ENCODE measurements at regions not wholly inside any gene's neighbourhood (a gene's known extent, or its start where the extent isn't known, plus 50 kb on each side); places are given as distances from the start of the nearest gene placed in this dataset.

- DNase-seq, result no peak
- H3K27ac Mint-ChIP-seq (ENCODE audit: unreplicated experiment), result no peak overlapping the region
Measured at GRCh38 chr21:35215870-35216269, 166.8 kb upstream of the RUNX1 start.

GRCh38 chr21:35212393-35213127, 163.5 kb upstream of the RUNX1 start:
- DNase-seq, result no peak
- H3K36me3 Mint-ChIP-seq (ENCODE audit: unreplicated experiment), result peaks cover 4% of the 10 kb centered on the region
- no peaks in the 10 kb centered on the region for H3K4me1 Mint-ChIP-seq (ENCODE audit: low read depth, unreplicated experiment)
- H3K9me3 Mint-ChIP-seq (ENCODE audit: unreplicated experiment), result no peaks in the 10 kb centered on the region
- no peak overlapping the region for H3K27ac Mint-ChIP-seq (ENCODE audit: unreplicated experiment)
- H3K4me3 Mint-ChIP-seq (ENCODE audit: unreplicated experiment), result no peak overlapping the region
- no peaks in the 10 kb centered on the region for H3K27me3 Mint-ChIP-seq (ENCODE audit: unreplicated experiment)
- no peak for TF ChIP-seq CTCF (IDR thresholded peaks at IDR 0.05; ENCODE audit: partially characterized antibody, unreplicated experiment)

More at GRCh38 chr21:35215870-35216269, 166.8 kb upstream of the RUNX1 start:
- TF ChIP-seq CTCF (IDR thresholded peaks at IDR 0.05; ENCODE audit: partially characterized antibody, unreplicated experiment), result no peak
- H3K4me3 Mint-ChIP-seq (ENCODE audit: unreplicated experiment), result no peak overlapping the region
- H3K27me3 Mint-ChIP-seq (ENCODE audit: unreplicated experiment), result no peaks in the 10 kb centered on the region
- H3K36me3 Mint-ChIP-seq (ENCODE audit: unreplicated experiment), result no peaks in the 10 kb centered on the region
- H3K9me3 Mint-ChIP-seq (ENCODE audit: unreplicated experiment), result no peaks in the 10 kb centered on the region
- H3K4me1 Mint-ChIP-seq (ENCODE audit: low read depth, unreplicated experiment), result no peaks in the 10 kb centered on the region

GRCh38 chr21:35211782-35212181, 162.7 kb upstream of the RUNX1 start:
- no peaks in the 10 kb centered on the region for H3K27me3 Mint-ChIP-seq (ENCODE audit: unreplicated experiment)
- H3K9me3 Mint-ChIP-seq (ENCODE audit: unreplicated experiment), result no peaks in the 10 kb centered on the region
- H3K27ac Mint-ChIP-seq (ENCODE audit: unreplicated experiment), result no peak overlapping the region
- peaks cover 4% of the 10 kb centered on the region for H3K36me3 Mint-ChIP-seq (ENCODE audit: unreplicated experiment)
- no peaks in the 10 kb centered on the region for H3K4me1 Mint-ChIP-seq (ENCODE audit: low read depth, unreplicated experiment)
- TF ChIP-seq CTCF (IDR thresholded peaks at IDR 0.05; ENCODE audit: partially characterized antibody, unreplicated experiment), result no peak
- DNase-seq, result no peak
- H3K4me3 Mint-ChIP-seq (ENCODE audit: unreplicated experiment), result no peak overlapping the region

- Mint-ChIP-seq H3K4me1 (ENCODE audit: low read depth, unreplicated experiment) (no peaks in the 10 kb centered on the region), H3K27ac (ENCODE audit: unreplicated experiment) (no peak overlapping the region), H3K9me3 (ENCODE audit: unreplicated experiment) (no peaks in the 10 kb centered on the region), H3K4me3 (ENCODE audit: unreplicated experiment) (no peak overlapping the region), H3K27me3 (ENCODE audit: unreplicated experiment) (peaks cover 3% of the 10 kb centered on the region), H3K36me3 (ENCODE audit: unreplicated experiment) (peaks cover 4% of the 10 kb centered on the region)
- no peak for TF ChIP-seq CTCF (IDR thresholded peaks at IDR 0.05; ENCODE audit: partially characterized antibody, unreplicated experiment)
- no peak for DNase-seq
Measured at GRCh38 chr21:35210093-35210492, 161.0 kb upstream of the RUNX1 start.

GRCh38 chr21:35208810-35209517, 159.9 kb upstream of the RUNX1 start:
- Mint-ChIP-seq H3K27me3 (ENCODE audit: unreplicated experiment) (peaks cover 3% of the 10 kb centered on the region), H3K4me1 (ENCODE audit: low read depth, unreplicated experiment) (no peaks in the 10 kb centered on the region), H3K4me3 (ENCODE audit: unreplicated experiment) (no peak overlapping the region), H3K9me3 (ENCODE audit: unreplicated experiment) (no peaks in the 10 kb centered on the region), H3K36me3 (ENCODE audit: unreplicated experiment) (peaks cover 4% of the 10 kb centered on the region), H3K27ac (ENCODE audit: unreplicated experiment) (no peak overlapping the region)
- no peak for DNase-seq
- TF ChIP-seq CTCF (IDR thresholded peaks at IDR 0.05; ENCODE audit: partially characterized antibody, unreplicated experiment), result no peak
